HG03439 (cell line): ENCODE measurements at regions not wholly inside any gene's neighbourhood (a gene's known extent, or its start where the extent isn't known, plus 50 kb on each side); places are given as distances from the start of the nearest gene placed in this dataset.
"Not testable (repeated sequence)": the region's sequence is repeated elsewhere in the genome, so short reads cannot be mapped to it uniquely, and the experiment has no call there.

Experiments used
- ATAC-seq: cut with Tn5 transposase; IDR thresholded peaks from one replicate; pipeline ENCODE4 v1.9.1; 2021; ENCODE audit warnings: mild to moderate bottlenecking, moderate library complexity; ENCODE audit not compliant: unreplicated experiment

DNA sequence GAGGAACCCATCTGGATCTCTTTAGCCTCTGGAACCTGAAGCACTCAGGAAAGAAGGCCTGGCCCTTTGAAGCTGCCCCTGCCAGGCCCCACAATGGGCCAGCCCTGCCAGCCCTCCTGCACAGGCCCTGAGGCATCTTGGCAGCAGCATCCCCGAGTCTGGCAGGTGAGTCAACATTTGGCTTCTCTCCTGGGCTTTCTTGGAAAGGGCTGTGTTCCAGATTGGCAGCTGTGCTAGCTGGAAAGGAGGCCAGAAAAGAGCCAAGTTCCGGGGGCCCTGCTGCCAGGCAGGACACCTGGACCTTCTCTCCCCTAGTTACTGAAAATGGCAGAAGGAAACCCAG lies 187.2 kb downstream of the SHQ1 start:
- ATAC-seq = no peak

DNA sequence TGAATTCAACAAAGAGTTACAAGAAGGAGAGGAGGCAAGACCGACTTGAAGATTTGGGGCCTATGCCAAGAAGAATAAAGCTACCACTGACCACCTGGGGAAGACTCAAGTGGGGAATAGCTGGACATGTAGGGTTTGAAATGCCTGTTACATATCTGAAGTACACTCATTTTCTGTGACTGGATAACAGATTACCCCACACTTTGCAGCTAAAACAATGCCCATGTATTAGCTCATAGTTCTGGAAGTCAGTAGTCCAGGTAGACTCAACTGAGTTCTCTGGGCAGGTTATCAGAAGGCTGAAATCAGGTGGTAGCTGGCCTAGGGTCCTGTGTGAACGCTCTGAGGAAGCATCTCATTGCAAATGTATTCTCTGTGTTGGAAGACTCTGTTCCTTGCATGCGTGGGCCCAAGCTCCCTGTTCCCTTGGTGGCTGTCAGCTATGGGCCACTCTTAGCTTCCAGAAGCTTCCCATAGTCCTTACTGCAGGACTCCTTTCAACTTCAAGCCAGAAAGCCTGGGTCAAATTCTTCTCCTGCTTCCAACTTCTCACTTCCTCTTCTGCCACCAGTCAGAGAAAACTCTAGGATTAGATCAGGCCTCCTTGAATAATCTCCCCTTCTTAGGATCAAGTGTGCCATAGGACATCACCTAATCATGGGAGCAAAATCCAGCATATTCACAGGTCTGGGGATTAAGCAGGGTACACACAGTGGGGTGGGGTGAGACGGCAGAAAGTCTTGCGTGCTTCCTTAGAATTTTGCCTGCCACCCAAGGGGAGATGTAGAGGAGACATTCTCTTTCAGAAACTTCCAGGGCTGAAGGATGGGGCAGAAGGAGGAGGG lies 187.8 kb downstream of the SHQ1 start:
- no peak for ATAC-seq

DNA sequence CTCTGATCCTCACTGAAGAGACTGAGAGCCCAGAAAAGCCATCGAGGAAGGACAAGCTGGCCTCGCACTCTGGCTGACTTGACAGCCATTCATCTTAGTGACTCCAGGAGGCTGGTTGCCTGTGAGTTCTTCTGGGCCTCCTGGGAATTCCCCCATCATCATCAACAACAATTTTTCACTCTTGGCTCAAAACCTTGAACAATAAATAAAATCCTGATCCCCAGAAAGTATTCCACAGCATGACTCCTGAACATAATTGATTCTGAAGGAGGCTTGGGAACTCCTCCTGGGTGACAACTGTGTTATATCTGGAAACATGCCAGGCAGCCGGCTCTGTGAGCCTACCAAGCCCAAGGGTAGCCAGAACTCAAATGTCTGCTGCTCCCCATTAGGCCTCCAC lies 188.6 kb downstream of the SHQ1 start:
- no peak for ATAC-seq

DNA sequence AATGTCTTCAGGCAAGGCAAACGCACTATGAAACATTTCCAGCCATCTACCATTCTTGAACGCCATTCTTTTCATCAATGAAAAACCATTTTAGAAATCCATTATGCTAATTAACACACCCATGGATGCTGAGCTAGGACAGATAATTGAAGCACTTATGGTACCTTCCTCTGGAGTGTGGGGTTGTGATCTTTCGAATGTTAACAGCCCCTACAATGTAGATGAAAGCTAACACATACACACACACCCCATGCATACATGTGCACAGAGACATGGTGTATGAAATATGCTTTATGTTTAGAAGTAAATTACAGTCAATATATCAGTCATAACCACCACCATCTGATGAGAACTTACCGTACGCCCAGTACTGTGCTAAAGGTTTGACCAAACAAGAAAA lies 189.1 kb downstream of the SHQ1 start:
- ATAC-seq = no peak

DNA sequence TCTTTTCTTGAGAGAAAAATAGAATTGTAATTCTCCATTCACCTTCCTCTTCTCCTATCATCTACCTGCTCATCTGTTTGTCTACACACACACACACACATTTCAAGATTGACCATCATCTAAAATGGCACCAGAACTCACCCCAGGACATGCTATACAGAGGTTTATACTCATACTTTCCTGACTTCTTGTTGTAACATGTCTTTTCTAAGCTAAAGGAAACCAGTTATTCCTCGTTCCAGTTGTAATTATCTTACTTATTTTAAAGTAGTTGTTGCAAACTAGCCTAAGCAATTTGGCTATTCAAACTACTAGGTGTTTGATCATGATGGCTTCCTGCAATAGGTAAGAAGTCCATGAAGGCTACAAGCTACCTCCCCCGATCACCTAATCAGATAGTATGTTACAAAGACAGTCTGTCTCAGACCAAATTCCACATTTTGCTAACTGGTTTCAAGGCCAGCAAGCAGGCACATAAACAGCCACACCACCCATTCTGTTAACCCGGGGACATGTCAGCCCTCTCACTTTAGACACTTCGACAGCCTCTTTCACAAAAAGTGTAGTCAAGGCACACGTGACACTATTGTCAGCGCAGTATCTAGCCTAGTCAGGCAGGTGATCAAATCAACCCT lies 189.7 kb downstream of the SHQ1 start:
- no peak for ATAC-seq

DNA sequence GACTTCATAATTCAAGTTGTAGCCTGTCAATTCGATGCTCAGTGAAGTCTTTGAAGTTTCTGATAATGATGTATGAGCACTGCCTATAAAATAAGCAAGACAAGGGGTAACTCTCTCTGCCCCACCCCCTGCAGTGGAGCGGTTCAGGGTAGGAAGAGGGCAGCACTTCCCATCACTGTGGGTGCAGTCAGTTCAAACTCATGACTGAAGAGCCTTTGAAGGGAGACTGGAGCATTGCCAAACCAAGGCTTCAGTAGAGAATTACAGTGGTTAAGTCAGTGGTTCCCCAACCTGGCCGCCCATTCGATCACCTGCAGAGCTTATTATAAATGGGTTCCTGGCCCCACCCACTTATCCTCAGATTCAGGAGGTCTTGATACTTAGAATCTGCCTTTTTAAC lies 190.6 kb downstream of the SHQ1 start:
- ATAC-seq = no peak

DNA sequence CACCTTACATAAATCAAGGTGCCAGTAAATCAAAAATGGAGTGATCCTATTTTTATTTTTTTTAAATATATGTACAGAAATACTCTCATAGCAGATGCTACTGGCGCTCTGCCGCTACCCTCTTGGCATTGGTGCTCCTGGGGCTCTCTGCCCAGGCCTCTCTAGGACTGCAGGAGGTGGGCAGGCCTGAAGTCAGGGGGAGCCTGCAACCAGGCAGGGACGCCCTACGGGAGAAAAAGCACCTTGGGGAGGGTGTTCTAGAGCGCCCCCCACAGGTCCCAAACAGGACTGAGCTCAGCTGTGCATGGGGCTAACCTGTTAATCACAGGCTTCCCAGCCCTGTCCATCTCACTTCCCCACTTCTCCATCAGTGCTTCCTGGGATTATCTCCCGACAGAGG lies 192.5 kb downstream of the SHQ1 start:
- ATAC-seq = no peak

DNA sequence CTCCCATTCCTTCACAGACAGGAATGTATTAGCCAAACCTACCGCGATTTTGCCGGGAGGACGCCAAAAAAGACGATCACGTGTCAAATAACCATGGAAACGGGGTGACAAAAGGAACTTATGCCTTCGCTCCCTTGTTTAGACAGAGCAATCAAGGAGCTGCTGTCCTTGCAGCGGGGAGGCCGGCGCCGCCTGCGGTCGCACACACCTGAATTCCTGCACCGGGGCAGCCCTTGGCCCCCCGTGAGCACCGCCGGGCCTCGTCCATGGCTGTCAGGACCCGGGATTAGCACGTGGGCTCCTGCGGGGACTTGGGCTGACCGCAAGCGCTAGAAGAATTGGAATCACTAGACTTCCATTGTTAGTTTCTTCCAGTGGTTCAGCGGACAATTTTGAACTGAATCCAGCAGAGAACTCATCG lies 193.1 kb downstream of the SHQ1 start:
- no peak for ATAC-seq

DNA sequence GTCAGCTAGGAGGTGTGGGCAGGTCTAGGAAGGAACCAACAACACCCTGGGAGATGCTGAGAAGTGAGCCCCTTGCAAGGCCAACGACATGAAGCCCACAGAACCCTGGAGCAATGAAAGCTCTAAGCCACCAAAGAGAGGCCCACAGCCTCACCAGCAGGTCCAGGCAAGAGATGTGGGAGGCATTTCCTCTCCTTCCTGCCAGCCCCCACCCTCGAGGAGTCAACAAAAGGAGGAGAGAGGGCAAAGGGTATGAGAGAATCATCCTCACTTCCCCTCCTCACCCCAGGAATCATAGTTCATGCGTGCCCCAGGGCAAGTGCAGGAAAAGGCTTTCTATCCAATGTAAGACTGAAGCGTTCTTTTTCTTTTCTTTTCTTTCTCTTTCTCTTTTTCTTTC lies 195.8 kb downstream of the SHQ1 start:
- ATAC-seq = no peak

DNA sequence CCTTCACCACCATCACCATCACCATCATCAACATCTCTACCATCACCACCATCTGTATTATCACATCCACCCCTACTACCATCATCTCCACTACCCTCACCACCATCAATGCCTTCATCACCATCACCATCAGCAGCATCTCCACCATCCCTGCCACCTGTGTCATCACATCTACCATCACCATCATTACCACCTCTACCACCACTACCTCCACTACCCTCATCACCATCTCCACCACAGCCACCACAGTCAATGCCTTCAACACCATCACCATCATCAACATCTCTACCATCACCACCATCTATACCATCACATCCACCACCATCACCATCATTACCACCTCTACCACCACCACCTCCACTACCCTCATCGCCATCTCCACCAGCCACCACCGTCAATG lies 196.7 kb downstream of the SHQ1 start:
- ATAC-seq = no peak

DNA sequence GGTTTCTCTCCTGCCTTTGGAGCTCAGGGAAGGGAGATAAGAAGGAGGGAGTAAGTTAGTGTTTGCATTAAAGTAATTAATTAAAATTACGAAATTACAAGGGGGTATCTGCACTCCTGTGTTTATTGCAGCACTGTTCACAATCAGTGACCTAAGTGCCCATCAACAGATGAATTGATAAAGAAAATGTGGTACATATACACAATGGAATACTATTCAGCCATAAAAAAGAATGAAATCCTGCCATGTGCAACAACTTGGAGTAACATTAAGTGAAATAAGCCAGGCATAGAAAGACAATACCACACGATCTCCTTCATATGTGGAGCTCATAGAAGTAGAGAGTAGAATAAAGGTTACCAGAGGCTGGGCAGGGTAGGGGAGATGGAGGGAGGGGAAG lies 202.0 kb downstream of the SHQ1 start:
- ATAC-seq = no peak

DNA sequence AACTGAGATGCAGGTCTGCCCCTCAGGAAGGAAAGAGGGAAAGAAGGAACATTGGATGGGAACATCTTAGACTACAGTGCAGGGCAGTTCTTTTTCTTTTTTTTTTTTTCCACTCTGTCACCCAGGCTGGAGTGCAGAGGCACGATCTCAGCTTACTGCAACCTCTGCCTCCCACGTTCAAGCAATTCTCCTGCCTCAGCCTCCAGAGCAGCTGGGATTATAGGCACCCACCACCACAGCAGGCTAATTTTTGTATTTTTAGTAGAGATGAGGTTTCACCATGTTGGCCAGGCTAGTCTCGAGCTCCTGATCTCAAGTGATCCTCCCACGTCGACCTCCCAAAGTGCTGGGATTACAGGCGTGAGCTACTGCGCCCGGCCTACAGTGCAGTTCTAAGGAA lies 204.6 kb downstream of the SHQ1 start:
- not testable (repeated sequence) for ATAC-seq

DNA sequence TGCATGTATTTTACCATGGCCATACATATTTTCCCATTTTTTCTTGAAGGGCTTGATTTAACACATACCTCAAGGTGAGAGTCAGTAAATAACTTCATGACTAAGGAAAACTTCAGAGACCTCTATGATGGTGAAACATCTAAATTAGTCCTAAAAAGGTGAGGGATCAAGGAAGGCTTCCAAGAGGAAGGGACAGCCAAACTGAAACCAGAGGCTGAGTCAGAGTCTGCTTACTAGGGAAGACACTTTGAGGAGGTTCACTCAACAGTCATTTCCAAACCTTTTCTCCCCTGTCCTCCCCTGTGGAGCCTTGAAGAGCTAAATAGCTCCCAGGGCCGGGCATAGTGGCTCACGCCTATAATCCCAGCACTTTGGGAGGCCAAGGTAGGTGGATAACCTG lies 206.6 kb downstream of the SHQ1 start:
- no peak for ATAC-seq

DNA sequence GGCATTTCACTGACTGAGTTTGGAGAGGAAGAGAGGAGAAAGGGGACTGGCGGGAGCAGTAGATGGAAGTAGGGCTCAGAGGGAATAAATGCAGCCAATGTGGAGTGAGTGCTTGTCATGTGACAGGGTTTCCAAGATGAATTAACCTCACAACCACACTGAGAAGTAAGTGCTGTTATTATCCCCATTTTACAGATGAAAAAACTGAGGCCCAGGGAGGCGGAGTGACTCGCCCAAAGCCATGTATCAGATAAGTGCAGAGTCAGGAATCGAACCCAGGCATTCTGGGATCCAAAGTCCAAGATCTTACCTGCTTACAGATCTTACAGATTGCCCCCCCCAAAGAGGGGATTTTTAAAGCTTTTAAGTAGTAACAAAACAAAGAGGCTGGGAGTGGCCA lies 207.2 kb downstream of the SHQ1 start:
- ATAC-seq = no peak

DNA sequence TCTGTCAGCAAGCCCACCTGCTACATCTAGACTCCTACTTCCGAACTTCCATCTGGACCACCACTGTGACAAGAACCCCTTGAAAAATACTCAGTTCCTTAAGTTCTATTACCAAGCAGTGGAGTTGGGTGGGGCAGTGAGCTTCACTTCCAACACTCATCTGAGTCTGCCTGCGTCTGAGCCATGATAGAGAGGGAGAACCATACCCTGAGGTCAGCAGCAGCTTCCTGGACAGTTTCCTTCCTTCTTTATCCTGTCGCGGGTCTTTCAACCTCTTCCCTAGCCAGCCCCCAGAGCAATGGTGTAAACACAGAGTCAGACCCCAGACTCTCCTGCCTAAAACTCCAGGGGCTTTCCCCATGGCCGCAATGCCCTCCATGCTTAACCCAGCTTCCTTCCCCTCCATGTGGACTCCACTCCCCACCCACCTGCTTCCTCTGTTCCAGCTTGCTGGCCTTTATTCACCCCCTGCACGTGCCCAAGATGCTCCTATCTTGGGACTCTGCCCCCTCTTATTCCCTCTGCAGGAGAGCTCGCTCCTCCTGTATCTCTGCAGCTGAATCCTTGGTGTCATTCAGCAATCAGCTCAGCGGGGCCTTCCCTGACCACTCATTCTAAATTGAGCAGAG lies 211.2 kb downstream of the SHQ1 start:
- ATAC-seq = no peak

DNA sequence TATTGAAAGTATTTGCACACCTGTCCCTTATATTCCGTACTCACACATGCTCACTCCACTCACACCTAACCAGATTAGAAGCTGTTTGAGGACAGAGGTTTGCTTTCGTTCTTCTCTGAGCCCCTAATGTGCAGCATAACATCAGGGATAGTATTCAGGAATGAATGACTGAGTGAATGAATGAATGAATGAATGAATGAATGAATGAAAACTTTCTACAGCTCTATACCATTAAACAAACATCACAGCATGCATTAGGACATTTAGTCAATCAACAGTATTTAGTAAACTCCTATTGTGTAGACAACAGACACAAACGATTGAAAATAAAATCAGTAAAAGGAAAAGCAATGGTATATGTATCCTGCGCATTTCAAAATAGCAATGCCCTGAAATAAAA lies 212.7 kb downstream of the SHQ1 start:
- ATAC-seq = no peak

DNA sequence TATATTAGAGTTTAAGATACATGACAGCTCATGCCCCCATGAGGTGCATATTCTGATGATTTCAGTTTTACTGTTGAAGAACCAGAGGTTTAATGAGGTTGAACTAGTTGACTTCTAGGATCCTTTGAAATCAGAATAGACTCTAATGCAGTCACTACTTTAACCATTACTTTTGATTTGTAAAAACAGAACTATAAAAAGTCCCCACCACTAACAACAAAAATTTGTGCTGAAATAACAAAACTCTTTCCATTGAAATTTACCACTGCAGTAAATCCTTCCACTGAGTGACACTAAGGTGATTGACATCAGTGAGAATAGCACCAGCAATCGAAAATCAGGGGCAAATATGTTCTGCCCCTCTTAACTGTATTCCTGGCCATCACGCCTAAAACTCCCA lies 214.1 kb downstream of the SHQ1 start:
- no peak for ATAC-seq

DNA sequence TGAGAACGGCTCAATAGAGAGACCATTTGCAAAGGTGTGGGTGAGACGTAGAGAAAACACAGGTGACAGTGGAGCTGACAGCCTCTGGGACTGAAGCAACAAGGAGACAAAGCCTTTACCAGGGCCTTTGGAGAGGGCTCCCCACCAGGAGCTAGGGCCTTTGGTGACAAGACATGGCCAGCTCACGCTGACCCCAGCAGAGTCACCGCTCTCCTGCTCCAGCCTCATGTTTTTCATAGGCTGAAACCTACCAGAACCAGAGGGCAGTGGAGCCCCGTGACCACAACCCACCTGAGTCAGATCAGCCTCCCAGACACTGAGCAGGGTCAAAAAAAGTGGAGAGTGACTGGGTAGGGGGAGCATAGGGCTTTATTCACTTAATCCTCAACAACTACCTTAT lies 214.7 kb downstream of the SHQ1 start:
- no peak for ATAC-seq

DNA sequence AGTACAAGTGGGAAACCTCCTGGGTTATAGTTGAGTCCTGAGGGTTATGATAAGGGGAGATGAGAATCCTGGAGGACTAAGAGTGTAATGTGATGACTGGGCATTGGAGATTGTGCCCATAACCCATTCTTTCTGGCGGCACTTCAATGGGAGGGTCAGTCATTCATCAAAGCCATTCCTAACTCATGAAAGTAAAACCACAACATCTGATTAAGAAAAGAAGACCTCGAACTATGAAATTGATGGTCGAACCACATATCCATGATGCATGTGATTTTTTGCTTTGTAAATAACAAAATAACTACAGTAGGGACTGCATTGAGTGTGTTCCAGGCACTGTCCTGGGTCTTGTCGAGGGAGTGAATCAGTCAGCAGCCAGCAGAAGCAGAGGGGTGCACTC lies 215.1 kb downstream of the SHQ1 start:
- no peak for ATAC-seq

DNA sequence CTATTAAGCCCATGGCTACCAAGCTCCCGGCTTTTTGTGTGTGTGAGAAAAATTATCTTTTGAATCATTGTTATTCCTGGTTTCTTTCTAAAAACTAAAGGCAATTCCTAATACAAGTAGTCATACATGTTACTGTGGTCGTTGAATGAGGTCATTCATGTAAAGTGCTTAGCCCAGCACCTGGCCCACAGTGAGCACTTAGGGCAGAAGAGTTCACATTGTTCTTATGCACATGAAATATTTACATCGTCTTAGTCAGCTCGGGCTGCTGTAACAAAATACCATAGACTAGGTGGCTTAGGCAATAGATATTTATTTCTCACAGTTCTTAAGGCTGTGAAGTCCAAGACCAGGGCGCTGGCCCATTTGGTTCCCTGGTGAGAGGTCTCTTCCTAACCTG lies 216.1 kb downstream of the SHQ1 start:
- no peak for ATAC-seq

DNA sequence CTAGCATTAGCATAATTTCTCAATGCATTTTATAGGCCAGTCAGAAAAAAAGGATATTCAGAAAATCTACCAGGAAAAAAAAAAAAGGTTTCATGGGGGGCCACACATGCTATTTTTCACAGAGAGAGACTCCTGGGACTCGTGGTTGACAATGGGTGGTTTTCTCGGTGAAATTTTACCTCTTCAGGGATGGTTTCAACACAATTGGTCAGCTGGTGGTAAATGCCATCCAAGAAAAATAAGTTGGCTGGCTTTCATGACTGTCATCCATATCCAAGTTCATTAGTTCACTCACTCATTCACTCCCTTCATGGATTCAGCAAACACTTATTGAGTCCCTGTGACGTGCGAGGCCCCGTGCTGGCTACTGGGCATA lies 217.3 kb downstream of the SHQ1 start:
- no peak for ATAC-seq

DNA sequence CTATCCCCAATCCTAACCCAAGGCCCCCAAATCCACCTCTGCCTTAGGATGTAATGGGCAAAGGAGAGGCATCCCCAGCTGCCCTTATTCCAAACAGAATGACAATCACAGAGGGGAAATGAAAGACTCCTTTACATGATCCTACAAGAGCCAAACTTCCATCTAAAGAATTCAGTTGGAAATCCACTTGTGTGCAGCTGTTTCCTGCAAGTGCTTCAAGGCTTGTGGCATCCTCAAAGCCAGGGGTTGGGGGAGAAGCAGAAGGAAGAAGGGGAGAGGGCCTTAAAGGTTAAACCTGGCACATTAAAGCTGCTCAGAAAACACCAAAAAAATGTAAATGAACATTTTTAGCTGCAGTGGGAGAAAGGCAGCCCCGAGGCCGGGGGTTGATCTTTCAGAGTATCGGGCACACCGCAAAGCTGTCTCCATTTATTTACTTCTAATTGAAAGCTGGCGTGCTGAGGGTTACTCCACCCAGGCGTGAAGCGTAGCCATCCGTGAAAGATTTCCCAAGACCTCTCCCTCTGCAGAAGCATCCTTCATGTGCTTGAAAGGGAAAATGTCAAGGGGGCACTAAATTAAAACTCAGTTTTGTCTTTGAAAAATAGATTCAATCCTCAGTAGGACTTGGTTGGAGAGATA lies 217.8 kb downstream of the SHQ1 start:
- ATAC-seq = no peak
